ENCODE measurements at regions not wholly inside any gene's neighbourhood (a gene's known extent, or its start where the extent isn't known, plus 50 kb on each side); places are given as distances from the start of the nearest gene placed in this dataset.
A peak's percentile ranks its signal among the peaks of the same experiment; 100 is the strongest.

GRCh38 chr12:65615118-65615517 lies 209.2 kb upstream of the HMGA2 start:
- H3K27ac Mint-ChIP-seq, result no peak overlapping the region
- no peak for TF ChIP-seq CTCF (IDR thresholded peaks at IDR 0.05)
- H3K36me3 Mint-ChIP-seq (ENCODE audit: low read depth), result no peaks in the 10 kb centered on the region
- H3K9me3 Mint-ChIP-seq, result peaks cover 4% of the 10 kb centered on the region
- peaks cover 7% of the 10 kb centered on the region for H3K27me3 Mint-ChIP-seq (ENCODE audit: low read depth, poor library complexity)
- no peak overlapping the region for H3K4me3 Mint-ChIP-seq
- no peak for DNase-seq
- H3K4me1 Mint-ChIP-seq, result peaks cover 27% of the 10 kb centered on the region

GRCh38 chr12:65616022-65616421 lies 208.3 kb upstream of the HMGA2 start:
- H3K27ac Mint-ChIP-seq, result no peak overlapping the region
- H3K4me1 Mint-ChIP-seq, result peaks cover 28% of the 10 kb centered on the region
- no peak for DNase-seq

GRCh38 chr12:65618588-65618987 lies 205.7 kb upstream of the HMGA2 start:
- no peak for DNase-seq
- Mint-ChIP-seq H3K36me3 (ENCODE audit: low read depth) (no peaks in the 10 kb centered on the region), H3K27ac (no peak overlapping the region), H3K4me1 (peaks cover 21% of the 10 kb centered on the region), H3K9me3 (peaks cover 4% of the 10 kb centered on the region), H3K4me3 (no peak overlapping the region), H3K27me3 (ENCODE audit: low read depth, poor library complexity) (peaks cover 4% of the 10 kb centered on the region)
- no peak for TF ChIP-seq CTCF (IDR thresholded peaks at IDR 0.05)

More at GRCh38 chr12:65616022-65616421, 208.3 kb upstream of the HMGA2 start:
- no peak for TF ChIP-seq CTCF (IDR thresholded peaks at IDR 0.05)
- no peak overlapping the region for H3K4me3 Mint-ChIP-seq
- H3K9me3 Mint-ChIP-seq, result peaks cover 4% of the 10 kb centered on the region
- peaks cover 7% of the 10 kb centered on the region for H3K27me3 Mint-ChIP-seq (ENCODE audit: low read depth, poor library complexity)
- H3K36me3 Mint-ChIP-seq (ENCODE audit: low read depth), result no peaks in the 10 kb centered on the region

GRCh38 chr12:65619018-65619417 lies 205.3 kb upstream of the HMGA2 start:
- no peak for TF ChIP-seq CTCF (IDR thresholded peaks at IDR 0.05)
- Mint-ChIP-seq H3K27me3 (ENCODE audit: low read depth, poor library complexity) (peaks cover 4% of the 10 kb centered on the region), H3K27ac (no peak overlapping the region), H3K4me1 (peaks cover 21% of the 10 kb centered on the region), H3K36me3 (ENCODE audit: low read depth) (no peaks in the 10 kb centered on the region), H3K9me3 (peaks cover 4% of the 10 kb centered on the region), H3K4me3 (no peak overlapping the region)
- no peak for DNase-seq

- H3K36me3 Mint-ChIP-seq (ENCODE audit: low read depth), result no peaks in the 10 kb centered on the region
- no peak for DNase-seq
- peaks cover 4% of the 10 kb centered on the region for H3K9me3 Mint-ChIP-seq
- H3K4me1 Mint-ChIP-seq, result peaks cover 23% of the 10 kb centered on the region
- H3K27ac Mint-ChIP-seq, result peak overlapping the region; percentile 50
- no peak overlapping the region for H3K4me3 Mint-ChIP-seq
- TF ChIP-seq CTCF (IDR thresholded peaks at IDR 0.05), result no peak
- peaks cover 6% of the 10 kb centered on the region for H3K27me3 Mint-ChIP-seq (ENCODE audit: low read depth, poor library complexity)
These were observed 204.2 kb upstream of the HMGA2 start for GRCh38 chr12:65620046-65620445.

- TF ChIP-seq CTCF (IDR thresholded peaks at IDR 0.05), result no peak
- H3K27ac Mint-ChIP-seq, result no peak overlapping the region
- H3K9me3 Mint-ChIP-seq, result no peaks in the 10 kb centered on the region
- H3K4me3 Mint-ChIP-seq, result no peak overlapping the region
- DNase-seq, result no peak
- no peaks in the 10 kb centered on the region for H3K36me3 Mint-ChIP-seq (ENCODE audit: low read depth)
- peaks cover 7% of the 10 kb centered on the region for H3K27me3 Mint-ChIP-seq (ENCODE audit: low read depth, poor library complexity)
- H3K4me1 Mint-ChIP-seq, result peaks cover 31% of the 10 kb centered on the region
These were observed 202.2 kb upstream of the HMGA2 start for GRCh38 chr12:65622056-65622455.

Measured in nephron progenitor cell (in vitro differentiated cells).